Activated CD4-positive, alpha-beta memory T cell treated with anti-CD3 and anti-CD28 coated beads for 36 hours (primary cell): ENCODE measurements at regions not wholly inside any gene's neighbourhood (a gene's known extent, or its start where the extent isn't known, plus 50 kb on each side); places are given as distances from the start of the nearest gene placed in this dataset.
"Not testable (repeated sequence)": the region's sequence is repeated elsewhere in the genome, so short reads cannot be mapped to it uniquely, and the experiment has no call there.

Experiments used
- CTCF ChIA-PET: fragments of 350-600 bp; sonication (Branson Sonifier 250); formaldehyde crosslinking; loops from one replicate; lab custom pipeline; 2021; ENCODE audit warnings: antibody characterized with exemption, inconsistent platforms; lab: Charles Lee
- POLR2A ChIA-PET: fragments of 350-600 bp; sonication (Branson Sonifier 250); formaldehyde crosslinking; loops from one replicate; lab custom pipeline; 2021; ENCODE audit warnings: antibody characterized with exemption; lab: Charles Lee
- DNase-seq: peaks from one replicate; pipeline ENCODE4 v3.0.0-alpha.2; 2020
- H3K27ac Mint-ChIP-seq: one replicate; pipeline ENCODE4 v1.8.0; 2021; ENCODE audit warnings: mixed read lengths
- H3K27me3 Mint-ChIP-seq: one replicate; pipeline ENCODE4 v1.8.0; 2021; ENCODE audit warnings: mixed read lengths
- H3K36me3 Mint-ChIP-seq: one replicate; pipeline ENCODE4 v1.8.0; 2021; ENCODE audit warnings: mixed read lengths
- H3K4me1 Mint-ChIP-seq: one replicate; pipeline ENCODE4 v1.8.0; 2021; ENCODE audit warnings: low read depth, mixed read lengths
- H3K4me3 Mint-ChIP-seq: one replicate; pipeline ENCODE4 v1.8.0; 2021; ENCODE audit warnings: mild to moderate bottlenecking, mixed read lengths
- H3K9me3 Mint-ChIP-seq: one replicate; pipeline ENCODE4 v1.8.0; 2021; ENCODE audit warnings: mixed read lengths
- intact Hi-C: fragments of 100-400 bp; cut with micrococcal nuclease; formaldehyde crosslinking; loops from one replicate; pipeline ENCODE4 v1.15.1; 2023

DNA sequence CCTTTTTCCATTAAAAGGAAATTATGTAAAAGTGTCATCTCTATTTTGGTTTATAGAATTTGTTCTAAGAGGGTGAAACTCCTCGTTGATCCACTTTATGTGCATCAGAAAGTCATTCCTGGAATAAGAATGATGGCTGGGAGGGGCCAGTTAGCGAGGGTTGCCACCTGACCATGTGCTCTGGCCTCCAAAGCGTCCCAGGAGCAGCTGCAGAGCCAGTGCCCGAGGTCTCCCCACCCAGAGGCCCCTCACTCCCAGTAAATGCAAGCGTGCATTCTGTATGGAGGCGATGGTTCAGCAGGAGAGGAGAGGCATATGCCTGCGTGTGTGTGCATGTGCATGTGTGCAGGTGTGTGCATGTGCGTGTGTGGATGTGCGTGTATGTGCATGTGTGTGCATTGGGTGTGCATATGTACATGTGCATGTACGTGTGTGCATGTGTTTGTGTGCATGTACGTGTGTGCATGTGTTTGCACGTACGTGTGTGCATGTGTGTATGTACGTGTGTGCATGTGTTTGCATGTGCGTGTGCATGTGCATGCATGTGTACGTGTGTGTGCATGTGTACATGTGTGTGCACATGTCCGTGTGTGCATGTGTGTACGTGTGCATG, 345.8 kb downstream of the TEX29 start:
- Mint-ChIP-seq H3K9me3 (no peaks in the 10 kb centered on the region), H3K27ac (no peak overlapping the region), H3K4me3 (no peak overlapping the region), H3K36me3 (no peaks in the 10 kb centered on the region), H3K4me1 (no peaks in the 10 kb centered on the region), H3K27me3 (peaks cover 4% of the 10 kb centered on the region)
- ChIA-PET POLR2A (no interaction called here), CTCF (no interaction called here)
- no peak for DNase-seq
- intact Hi-C loops, result no loop called here

DNA sequence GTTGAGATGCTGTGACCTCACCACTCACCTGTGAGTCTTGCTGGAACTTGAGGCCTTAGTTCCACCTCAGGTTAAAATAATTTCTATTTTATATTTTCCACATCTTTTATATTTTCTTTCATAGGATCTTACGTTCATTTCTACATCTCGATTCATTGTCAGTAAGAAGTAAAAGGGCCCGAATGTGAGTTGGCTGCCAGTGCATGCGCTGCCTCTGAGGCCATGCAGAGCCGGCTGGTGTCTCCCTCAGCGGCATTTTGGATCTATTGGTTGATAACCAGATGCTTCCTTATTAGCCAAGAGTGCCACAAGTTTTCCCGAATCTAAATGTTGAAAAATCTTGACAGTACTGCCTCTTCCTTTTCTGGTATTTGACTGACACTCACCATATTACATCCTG, 347.3 kb downstream of the TEX29 start:
- Mint-ChIP-seq H3K27ac (no peak overlapping the region), H3K4me1 (no peaks in the 10 kb centered on the region), H3K9me3 (no peaks in the 10 kb centered on the region), H3K27me3 (no peaks in the 10 kb centered on the region), H3K36me3 (no peaks in the 10 kb centered on the region), H3K4me3 (no peak overlapping the region)
- ChIA-PET CTCF (no interaction called here), POLR2A (no interaction called here)
- DNase-seq, result no peak
- intact Hi-C loops, result no loop called here

DNA sequence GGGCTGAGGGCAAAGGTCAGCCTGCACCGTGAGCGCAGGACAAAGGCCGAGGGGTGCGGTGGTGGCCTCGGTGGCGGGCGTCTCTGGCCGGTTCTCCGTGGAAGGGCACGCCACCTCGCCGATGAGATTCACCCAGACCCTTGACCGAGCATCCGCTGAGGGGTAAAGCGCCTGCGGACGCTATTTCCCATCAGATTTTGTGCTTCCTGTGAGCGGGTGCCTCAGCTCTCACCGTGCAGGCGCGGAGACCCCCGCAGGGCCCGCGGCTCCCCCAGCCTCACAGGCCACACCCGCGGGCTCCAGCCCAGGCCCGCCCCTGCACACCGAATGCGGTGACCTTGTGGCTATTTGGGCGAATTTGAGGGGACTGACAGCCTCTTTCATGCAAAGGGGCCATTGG, 348.0 kb downstream of the TEX29 start:
- no peak for DNase-seq
- Mint-ChIP-seq H3K4me1 (no peaks in the 10 kb centered on the region), H3K27me3 (no peaks in the 10 kb centered on the region), H3K4me3 (no peak overlapping the region), H3K36me3 (no peaks in the 10 kb centered on the region), H3K9me3 (no peaks in the 10 kb centered on the region), H3K27ac (no peak overlapping the region)
- POLR2A ChIA-PET, result no interaction called here
- CTCF ChIA-PET, result no interaction called here
- intact Hi-C loops, result no loop called here

DNA sequence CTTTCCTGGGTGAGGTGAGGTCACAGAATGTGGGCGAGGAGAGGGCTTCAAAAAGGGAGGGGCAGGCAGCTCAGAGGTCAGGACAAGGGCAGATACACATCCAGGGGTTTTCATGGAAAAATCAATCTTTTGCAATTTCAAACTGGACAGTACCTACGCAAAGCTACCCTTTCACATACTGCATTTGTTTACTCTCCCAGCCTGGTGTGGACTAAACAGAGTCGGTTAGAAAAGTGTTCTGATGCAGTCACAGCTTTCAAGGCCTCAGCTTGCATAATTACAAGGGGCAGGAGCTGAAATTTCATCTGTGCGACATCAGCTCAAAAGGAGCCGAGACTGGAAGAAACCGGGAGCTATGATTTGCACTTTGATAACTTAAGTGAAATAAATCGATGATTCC, 351.8 kb downstream of the TEX29 start:
- H3K27ac Mint-ChIP-seq, intact Hi-C loops, POLR2A ChIA-PET, H3K4me1 Mint-ChIP-seq, CTCF ChIA-PET, H3K36me3 Mint-ChIP-seq, H3K4me3 Mint-ChIP-seq, DNase-seq, H3K9me3 Mint-ChIP-seq, H3K27me3 Mint-ChIP-seq: not testable (repeated sequence)

DNA sequence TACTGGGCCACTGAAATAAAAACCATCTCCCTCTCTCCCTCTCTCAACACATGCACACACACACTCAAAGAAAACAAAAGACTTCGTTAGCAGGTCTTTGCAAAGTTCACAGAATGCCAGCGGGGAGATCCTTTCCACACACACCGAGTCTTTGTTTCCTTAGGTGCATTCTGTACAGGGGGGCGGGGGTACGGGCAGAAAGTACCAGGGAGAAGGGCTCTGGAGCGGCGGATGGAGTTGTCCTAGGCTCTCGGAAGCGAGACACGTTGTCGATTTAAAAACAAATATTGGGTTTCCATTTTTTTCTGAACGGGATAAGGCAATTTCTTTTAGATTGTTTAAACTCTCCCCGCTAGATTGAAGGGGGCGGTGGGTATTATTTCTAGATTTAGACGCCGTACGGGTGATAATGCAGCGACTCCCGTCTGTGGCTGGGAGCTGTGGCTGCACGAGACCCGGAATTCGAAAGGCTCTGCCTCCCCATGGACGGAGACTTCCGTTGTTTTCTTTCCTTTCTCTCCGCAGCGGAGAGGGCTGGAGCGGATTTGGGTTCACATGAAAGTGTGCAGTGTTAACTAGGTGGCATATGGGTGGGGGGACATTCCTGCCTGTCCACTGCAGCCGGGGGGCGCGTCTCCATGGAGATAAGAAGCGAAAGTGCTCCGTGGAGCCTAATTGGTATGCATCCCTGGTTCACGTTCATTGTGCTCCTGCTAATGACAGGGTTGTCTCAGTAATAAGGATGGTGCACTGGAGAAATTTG, 357.9 kb downstream of the TEX29 start:
- not testable (repeated sequence) for DNase-seq

DNA sequence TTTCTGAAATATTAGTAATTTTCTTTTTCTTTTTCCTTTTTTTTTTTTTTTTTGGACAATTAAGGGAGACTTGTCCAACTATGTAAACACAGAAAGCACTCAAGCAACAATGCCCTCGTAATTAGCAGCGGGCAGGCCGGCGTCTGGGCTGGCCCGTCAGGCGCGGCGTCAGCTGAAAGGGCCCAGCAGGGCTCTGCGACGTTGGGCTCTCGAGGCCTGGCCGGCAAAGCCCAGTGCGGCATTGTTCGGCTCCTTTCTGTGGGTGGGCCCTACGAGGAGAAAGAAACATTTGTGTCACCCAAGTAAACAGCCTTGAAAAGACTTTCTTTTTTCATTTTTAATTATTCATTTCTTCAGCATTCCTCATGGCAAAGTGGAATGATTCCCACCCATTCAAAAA, 359.2 kb downstream of the TEX29 start:
- DNase-seq, CTCF ChIA-PET, POLR2A ChIA-PET, H3K27ac Mint-ChIP-seq, intact Hi-C loops, H3K27me3 Mint-ChIP-seq, H3K4me1 Mint-ChIP-seq, H3K4me3 Mint-ChIP-seq, H3K36me3 Mint-ChIP-seq, H3K9me3 Mint-ChIP-seq: not testable (repeated sequence)

More for the DNA sequence above, 357.9 kb downstream of the TEX29 start:
- intact Hi-C loops, H3K36me3 Mint-ChIP-seq, H3K27ac Mint-ChIP-seq, H3K4me3 Mint-ChIP-seq, H3K27me3 Mint-ChIP-seq, H3K4me1 Mint-ChIP-seq, POLR2A ChIA-PET, CTCF ChIA-PET, H3K9me3 Mint-ChIP-seq: not testable (repeated sequence)

DNA sequence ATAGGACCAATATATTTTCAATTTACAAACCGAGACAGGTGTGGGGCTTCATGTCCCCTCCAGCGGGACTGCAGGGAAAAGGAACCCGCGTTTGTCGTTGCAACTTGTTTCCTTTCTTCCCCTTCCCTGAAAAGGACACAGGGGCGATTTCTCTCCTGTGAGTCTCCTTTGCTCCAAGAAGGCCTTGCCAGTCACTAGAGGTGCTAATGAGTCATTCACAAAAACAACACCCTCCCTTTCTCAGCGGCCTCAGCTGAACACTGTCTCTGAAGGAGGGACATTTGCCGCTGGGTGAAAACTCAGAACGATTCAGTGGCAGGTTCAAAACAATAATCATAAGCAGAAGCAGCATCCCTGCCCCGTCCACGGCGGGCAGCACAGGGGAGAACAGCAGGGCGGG, 359.7 kb downstream of the TEX29 start:
- H3K4me1 Mint-ChIP-seq, CTCF ChIA-PET, POLR2A ChIA-PET, H3K27ac Mint-ChIP-seq, H3K9me3 Mint-ChIP-seq, H3K4me3 Mint-ChIP-seq, intact Hi-C loops, H3K27me3 Mint-ChIP-seq, DNase-seq, H3K36me3 Mint-ChIP-seq: not testable (repeated sequence)

DNA sequence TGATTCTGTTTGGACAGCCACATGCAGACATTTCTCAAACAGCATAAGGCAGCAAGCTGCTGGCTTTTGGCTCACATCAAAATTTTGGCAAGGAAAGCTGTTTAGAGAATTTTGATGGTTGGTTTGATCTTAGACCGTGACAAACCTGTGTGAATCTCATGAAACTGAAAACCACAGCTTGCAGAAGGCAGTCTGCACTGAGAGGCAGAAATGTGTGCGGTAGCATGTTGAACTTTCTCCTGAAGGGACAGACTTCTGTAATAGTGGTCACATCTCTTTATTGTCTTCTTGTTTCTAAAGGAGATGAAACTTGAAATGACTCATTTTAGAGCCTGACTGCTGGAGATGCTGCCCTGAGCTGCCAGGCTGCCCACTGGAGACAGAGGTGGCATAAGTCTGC, 371.6 kb downstream of the TEX29 start:
- H3K27me3 Mint-ChIP-seq, intact Hi-C loops, H3K27ac Mint-ChIP-seq, H3K4me1 Mint-ChIP-seq, DNase-seq, CTCF ChIA-PET, H3K9me3 Mint-ChIP-seq, H3K36me3 Mint-ChIP-seq, H3K4me3 Mint-ChIP-seq, POLR2A ChIA-PET: not testable (repeated sequence)

DNA sequence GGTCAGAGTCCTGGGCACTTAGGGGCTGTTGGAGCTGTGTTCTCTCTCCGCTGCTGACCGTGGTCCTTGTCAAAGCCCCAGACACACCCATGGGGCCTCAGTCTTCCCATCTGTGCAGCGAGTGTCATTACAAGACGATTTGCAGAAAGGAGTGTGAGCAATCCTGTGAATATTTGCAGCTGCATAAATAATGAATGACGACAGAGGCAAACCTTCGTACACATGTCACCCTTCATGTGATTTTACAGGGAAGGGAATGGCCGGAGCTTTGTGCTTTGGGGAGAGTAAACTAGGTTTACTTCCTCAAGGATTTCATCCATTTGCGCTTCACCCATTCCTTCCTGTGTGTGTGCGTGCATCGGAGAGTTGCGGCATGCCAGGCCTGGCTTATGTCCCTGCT, 370.8 kb upstream of the SOX1 start:
- CTCF ChIA-PET, H3K27me3 Mint-ChIP-seq, POLR2A ChIA-PET, H3K9me3 Mint-ChIP-seq, H3K27ac Mint-ChIP-seq, DNase-seq, H3K4me3 Mint-ChIP-seq, H3K36me3 Mint-ChIP-seq, intact Hi-C loops, H3K4me1 Mint-ChIP-seq: not testable (repeated sequence)

DNA sequence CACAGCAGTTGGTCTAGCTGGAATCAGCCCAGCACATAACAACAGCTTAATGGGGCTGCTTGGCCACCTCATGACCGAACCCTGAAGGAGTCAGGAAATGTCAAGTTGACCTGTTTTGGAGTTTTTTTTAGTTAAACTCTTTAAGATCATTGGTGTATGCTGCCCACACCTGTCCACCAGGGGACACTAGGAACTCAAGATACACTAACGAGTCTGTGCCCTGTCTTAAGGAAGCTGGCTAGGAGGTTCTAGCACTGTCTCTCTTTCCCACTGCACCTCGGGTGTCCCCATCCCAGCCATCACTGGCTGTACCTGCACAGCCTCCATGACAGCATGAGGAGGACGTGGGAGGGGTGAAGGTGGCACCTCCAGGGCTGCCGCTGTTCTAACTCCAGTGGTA, 364.9 kb upstream of the SOX1 start:
- CTCF ChIA-PET, H3K27ac Mint-ChIP-seq, intact Hi-C loops, DNase-seq, H3K4me3 Mint-ChIP-seq, H3K9me3 Mint-ChIP-seq, H3K27me3 Mint-ChIP-seq, H3K36me3 Mint-ChIP-seq, H3K4me1 Mint-ChIP-seq, POLR2A ChIA-PET: not testable (repeated sequence)
